T-helper 1 cell treated with Interleukin-12 subunit alpha and Interleukin-12 subunit beta and Interleukin-4 antibody, amounts not matched to agents 30 ng/mL and 1 ng/mL, for 36 hours (primary cell): ENCODE measurements at regions not wholly inside any gene's neighbourhood (a gene's known extent, or its start where the extent isn't known, plus 50 kb on each side); places are given as distances from the start of the nearest gene placed in this dataset.
"Not testable (repeated sequence)": the region's sequence is repeated elsewhere in the genome, so short reads cannot be mapped to it uniquely, and the experiment has no call there.

Experiments used
- intact Hi-C: fragments of 100-400 bp; cut with micrococcal nuclease; formaldehyde crosslinking; loops from one replicate; pipeline ENCODE4 v1.15.1; 2024

- intact Hi-C loops, result no loop called here
Measured at GRCh38 chr3:22373827-22374226, 622.8 kb upstream of the ZNF385D start.

- intact Hi-C loops, result no loop called here
Measured at GRCh38 chr3:22377421-22377820, 626.4 kb upstream of the ZNF385D start.

DNA sequence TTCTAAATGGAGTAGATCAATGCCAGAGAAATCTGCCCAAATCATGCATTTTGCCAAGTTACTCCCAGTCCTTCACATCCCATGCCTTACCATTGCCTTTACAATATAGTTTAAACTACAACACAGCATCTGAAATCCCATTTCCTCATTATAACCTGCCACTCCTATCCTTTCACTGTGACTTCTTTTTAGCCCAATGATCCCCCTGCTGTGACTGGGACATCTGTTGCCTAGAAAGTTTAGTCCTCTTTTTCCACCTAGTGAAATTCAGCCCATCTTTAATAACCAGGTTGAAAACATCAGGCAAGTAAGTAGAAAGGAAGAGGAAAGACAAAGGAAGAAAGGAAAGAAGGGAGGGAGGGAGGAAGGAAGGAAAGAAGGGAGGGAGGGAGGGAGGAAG lies 627.9 kb upstream of the ZNF385D start:
- intact Hi-C loops, result no loop called here

DNA sequence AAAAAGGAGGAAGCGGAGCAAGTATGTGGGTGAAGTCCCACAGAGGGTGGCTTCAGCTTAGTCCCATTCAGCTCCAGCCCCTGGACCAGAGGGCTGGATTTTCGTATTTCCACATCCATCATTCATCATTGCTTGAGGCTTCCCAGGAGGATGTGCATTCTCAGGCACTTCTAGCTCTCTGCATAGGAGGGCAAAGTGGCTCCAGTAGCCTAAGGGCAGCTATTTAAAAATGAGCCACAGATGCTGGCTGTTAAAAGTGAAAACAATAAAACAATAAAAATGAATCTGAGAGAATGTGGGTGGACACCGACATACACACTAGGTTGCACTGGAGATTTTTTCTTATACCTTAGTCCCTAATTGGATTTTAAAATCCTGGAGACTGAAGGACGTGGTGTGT lies 629.2 kb upstream of the ZNF385D start:
- intact Hi-C loops, result no loop called here

DNA sequence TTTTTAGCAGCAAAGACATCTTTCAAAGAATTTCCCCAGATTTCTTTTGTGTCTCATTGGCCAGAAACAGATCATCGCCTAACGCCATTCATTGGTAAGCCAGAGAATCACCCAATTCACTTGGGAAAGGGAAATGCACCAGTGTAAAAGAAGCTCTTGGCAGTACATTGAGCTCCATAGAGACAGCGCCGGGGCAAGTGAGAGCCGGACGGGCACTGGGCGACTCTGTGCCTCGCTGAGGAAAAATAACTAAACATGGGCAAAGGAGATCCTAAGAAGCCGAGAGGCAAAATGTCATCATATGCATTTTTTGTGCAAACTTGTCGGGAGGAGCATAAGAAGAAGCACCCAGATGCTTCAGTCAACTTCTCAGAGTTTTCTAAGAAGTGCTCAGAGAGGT lies 630.6 kb upstream of the ZNF385D start:
- intact Hi-C loops, result not testable (repeated sequence)

DNA sequence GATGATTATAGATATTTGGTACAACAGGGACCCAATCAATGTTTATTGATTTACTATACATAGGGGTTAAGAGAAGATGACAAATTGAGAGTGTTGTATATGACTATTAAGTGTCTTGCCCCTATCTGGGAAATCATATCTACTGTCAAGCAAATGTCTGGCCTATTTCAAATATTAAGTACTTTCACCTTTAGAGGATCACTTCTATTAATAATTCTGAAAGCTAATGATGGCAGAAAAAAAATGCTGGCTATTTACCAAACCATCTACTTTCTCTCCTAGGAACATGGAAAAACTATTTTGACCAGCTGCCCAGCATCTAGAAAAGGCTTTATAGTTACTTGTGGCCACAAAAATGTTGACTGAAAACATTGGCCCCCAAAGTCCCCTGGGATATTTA lies 632.3 kb upstream of the ZNF385D start:
- intact Hi-C loops, result no loop called here

DNA sequence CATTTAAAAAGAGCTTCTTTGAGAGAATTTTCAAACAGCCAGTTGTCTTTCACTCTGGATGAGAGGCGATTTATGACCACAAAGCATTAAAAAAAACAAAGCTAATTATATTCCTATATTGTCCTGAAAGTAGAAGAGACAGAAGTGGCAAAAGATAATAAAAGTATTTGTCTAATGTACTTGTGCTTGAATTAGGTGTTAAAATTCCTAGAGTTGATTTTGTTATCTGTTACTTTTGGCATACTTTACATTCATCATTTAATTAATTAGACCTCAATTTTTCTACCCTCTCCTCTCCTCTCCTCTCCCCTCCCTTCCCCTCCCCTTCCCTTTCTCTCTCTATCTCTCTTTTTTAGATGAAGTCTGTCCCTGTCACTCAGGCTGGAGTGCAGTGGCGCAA lies 635.1 kb upstream of the ZNF385D start:
- intact Hi-C loops, result no loop called here

GRCh38 chr3:22392286-22392685 lies 641.3 kb upstream of the ZNF385D start:
- intact Hi-C loops, result no loop called here

- intact Hi-C loops, result no loop called here
Measured at GRCh38 chr3:22392859-22393258, 641.8 kb upstream of the ZNF385D start.

DNA sequence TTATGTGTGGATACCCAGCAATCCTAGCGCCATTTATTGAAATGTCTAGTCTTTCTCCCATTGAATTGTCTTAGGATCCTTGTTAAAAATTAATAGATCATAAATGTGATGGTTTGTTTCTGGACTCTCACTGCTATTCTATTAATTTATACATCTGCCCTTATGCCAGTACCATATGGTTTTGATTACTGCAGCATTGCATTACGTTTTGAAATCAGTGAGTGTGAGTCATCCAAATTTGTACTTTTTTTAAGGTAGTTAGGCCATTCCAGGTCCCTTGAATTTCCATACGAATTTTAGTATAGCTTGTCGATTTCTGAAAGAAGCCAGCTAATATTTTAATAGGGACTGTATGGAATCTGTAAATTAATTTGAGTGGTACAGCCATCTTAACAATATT lies 648.6 kb upstream of the ZNF385D start:
- intact Hi-C loops, result no loop called here

DNA sequence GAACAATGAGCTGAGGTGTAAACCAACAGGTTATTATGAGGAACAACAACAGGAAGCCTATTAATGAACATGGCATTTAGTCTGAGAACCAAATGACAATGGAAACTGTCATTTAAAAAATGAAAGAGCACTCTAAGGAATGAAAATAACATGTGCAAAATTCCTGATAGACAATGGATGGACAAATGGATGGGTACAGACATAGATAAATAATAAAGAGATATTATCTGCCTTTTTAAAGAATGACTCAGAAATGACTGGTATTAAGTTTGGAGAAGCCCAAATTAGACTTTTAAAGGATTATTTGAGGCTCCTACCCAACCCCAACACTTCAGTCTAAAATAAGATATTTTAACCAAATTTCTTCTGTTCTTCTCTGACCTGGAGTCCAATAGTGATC lies 650.5 kb upstream of the ZNF385D start:
- intact Hi-C loops, result no loop called here

DNA sequence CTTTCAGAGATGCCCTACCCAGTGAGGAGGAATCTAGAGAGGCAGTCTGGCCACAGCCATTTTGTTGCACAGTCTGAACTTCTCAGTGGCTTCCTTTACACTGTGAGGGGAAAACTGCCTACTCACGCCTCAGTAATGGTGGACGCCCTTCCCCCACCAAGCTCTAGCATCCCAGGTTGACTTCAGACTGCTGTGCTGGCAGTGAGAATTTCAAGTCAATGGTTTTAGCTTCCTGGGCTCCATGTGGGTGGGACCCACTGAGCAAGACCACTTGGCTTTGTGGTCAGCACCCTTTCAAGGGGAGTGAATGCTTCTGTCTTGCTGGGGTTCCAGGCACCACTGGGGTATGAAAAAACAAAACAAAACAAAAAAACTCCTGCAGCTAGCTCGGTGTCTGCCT lies 663.2 kb upstream of the ZNF385D start:
- intact Hi-C loops, result no loop called here

DNA sequence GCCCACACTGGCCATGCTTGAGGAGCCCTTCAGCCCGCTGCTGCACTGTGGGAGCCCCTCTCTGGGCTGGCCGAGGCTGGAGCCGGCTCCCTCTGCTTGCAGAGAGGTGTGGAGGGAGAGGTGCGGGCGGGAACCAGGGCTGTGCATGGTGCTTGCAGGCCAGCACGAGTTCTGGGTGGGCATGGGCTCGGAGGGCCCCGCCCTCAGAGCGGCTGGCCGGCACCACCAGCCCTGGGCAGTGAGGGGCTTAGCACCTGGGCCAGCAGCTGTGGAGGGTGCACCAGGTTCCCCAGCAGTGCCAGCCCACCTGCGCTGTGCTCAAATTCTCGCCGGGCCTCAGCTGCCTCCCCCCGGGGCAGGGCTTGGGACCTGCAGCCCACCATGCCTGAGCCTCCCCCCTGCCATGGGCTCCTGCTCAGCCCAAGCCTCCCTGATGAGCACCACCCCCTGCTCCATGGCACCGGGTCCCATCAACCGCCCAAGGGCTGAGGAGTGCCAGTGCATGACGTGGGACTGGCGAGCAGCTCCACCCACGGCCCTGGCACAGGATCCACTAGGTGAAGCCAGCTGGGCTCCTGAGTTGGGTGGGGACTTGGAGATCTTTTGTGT lies 665.9 kb upstream of the ZNF385D start:
- intact Hi-C loops, result not testable (repeated sequence)

- intact Hi-C loops, result no loop called here
Measured at GRCh38 chr3:22419261-22419660, 668.3 kb upstream of the ZNF385D start.

DNA sequence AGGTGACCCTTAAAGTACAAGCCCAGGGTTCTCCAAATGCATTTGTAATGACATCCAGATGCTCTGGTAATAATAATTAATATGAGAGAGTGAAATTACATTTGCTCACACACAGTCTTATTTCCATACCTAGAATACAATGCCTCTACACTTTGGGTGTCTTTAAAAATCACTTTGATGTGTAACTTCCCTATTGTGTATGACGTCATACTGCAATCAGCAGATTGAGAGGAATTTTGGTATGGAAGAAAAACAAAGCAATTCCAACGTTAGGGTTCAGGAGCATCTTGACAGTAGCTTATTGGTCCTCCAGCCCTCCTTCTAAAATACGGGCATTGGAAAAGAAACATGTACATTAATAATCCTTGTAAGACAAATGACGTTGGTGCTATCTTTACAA lies 670.6 kb upstream of the ZNF385D start:
- intact Hi-C loops, result no loop called here

DNA sequence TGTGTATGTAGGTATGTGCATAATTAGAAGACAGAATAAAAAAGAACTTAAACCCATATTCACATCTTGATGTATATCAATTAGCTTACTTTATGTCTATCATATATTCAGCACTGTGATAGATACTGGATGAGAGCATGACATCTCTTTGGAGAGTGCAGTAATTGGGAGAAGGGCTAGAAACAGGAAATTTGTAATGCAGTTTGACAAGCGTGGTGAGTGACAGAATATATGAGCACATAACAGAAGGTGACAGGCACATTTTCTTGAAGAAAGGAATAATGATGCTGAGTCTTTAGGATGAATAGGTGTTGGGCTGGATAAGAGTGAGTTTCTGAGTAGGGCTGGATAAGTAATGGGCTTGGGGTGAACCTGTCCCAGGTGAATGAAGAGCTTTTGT lies 680.3 kb upstream of the ZNF385D start:
- intact Hi-C loops, result no loop called here

GRCh38 chr3:22439626-22440025 lies 688.6 kb upstream of the ZNF385D start:
- intact Hi-C loops, result no loop called here

- intact Hi-C loops, result no loop called here
Measured at GRCh38 chr3:22441711-22442110, 690.7 kb upstream of the ZNF385D start.

GRCh38 chr3:22443571-22444233 lies 692.7 kb upstream of the ZNF385D start:
- intact Hi-C loops, result no loop called here

DNA sequence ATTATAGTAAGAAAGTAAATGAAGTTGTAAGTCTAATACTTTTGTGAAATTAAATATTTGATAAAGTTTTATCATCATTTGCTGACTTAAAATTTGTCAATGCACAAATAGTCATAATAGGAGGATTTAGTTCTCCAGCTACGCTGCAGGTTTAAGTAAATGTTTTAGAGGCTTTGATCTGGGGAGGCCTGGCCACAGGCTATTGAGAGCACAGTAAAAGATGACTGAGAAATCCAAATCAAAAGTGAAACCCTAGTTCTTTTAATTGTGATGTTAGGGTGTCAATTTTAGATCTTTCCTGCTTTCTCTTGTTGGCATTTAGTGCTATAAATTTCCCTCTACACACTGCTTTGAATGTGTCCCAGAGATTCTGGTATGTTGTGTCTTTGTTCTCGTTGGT lies 694.3 kb upstream of the ZNF385D start:
- intact Hi-C loops, result not testable (repeated sequence)

DNA sequence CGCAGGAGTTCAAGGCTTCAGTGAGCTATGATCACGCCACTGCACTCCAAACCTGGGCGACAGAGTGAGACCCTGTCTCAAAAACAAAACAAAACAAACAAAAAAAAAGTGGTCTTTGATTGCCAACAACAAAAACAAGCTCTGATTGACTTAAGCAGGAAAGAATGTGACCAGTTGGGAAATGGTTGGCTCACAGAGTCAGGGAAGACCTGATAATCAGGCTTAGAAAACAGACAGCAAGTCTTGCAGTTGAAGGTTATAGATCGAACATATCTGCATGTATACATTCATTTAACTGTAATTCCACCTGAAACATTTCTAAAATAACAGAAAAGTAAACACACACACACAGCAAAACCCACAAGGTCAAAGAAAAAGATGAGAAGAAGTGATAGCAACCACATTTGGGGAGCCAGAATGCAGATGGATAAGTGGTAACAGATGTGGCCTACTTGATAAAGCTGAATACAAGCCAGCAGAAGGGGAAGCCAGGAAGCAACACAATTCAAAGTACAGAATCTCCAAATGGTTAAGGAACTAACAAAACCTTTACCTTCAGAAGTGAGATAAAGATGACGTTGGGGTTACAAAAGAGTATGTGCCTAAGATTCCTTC lies 699.9 kb upstream of the ZNF385D start:
- intact Hi-C loops, result no loop called here

DNA sequence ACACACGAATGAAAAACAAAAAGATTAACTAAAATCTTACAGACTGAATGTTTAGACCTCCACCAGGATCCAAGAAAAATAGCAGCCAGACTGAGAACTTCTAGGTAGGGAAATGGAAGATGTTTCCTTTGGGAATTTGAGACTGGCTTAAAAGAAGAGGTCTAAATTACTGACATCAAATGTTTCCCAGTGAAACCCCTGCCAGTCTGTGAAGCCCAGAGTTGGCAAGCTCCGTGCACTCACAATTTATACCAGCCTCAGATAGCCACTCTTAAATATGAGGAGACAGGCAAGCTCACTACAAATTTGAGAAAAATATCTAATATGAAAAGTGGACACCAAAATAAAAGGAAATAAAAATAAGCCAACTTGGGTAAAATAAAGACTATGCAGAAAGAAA lies 700.5 kb upstream of the ZNF385D start:
- intact Hi-C loops, result no loop called here

- intact Hi-C loops, result no loop called here
Measured at GRCh38 chr3:22453906-22454535, 703.0 kb upstream of the ZNF385D start.
